Kasumi-1 (cell line): ENCODE measurements at regions not wholly inside any gene's neighbourhood (a gene's known extent, or its start where the extent isn't known, plus 50 kb on each side); places are given as distances from the start of the nearest gene placed in this dataset.

Experiments used
- DNase-seq, 2 experiments: peaks; one replicate each; lab custom pipeline; 2025; lab: John Stamatoyannopoulos, UW

DNA sequence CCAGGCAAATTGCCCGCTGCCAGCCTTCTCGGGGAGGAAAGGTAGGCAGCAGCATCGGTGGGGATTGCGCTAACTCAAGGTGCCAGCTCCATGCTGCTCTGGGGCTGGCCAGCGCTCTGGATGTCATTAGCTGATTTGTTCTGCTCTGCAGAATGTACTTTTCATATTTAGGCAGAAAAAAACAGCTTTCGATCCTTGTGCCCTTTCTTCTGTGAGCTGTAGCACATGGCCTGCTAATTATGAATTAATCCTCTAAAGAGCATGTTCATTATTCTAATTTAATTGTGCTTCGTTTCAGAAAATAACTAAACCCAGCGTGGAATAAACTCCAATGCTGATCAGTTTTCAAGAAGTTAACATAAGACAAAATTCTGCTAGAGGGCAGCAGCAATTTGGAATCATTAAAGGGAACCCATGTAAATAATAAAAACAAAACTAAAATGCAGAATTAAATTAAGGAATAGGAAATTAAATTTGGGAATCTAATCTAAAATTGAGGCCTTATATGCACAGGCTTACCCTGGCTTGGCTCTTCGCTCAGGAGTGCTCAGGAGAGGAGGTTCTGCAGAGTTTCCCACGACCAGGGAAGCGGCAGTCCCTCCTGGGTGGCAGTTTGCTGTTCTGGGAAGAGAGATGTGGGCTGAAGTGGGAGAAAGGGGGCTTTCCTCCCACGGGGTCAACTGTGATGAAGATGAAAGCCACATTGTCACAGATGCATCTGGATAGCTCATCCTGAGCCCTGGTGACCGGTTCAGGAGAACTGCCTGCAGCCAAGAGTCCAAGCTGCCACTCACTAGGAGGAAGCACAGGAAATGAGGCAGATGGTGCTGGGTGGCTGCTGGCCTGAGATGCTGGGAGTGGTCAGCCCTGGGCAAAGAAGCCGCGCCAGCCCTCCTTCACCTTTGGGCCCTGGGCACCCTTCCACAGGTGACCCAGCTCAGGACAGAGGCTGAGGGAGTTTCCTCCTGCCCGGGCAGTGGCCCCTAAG lies 93.2 kb upstream of the PKDCC start:
- no peak for DNase-seq

DNA sequence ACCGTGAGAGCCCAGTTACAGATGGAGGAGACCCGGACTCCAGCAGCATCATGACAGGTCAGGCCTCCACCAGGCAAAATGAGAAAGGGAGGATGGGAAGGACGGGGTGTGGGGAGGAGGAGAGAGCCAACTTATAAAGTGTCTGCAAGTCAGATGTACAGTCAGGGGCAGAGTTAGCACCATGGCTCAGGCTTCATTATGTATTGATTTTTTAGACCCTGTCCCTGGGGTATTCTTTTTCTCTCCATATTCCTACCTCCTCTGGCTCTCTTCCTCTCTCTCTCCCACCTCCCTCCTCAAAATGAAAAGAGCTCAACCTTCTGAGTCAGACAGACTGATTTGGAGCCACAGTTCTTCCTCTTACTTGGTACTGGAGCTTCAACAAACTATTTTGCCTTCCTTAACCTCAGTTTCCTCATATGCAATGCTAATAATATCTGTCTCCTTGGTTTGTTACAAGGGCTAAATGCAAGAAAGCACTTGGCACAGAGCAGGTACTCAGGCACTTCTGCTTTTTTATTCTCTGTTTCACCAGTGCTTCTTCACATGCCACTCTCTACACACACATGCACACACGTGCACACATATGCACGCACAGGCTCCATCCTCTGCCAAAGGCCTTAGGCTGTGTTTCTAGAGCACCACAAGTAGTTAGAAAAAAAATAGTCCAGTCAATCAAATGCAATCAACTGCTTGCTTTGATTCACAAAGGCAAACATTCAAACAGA lies 92.3 kb upstream of the PKDCC start:
- peak; percentile 6 to 34 for DNase-seq

DNA sequence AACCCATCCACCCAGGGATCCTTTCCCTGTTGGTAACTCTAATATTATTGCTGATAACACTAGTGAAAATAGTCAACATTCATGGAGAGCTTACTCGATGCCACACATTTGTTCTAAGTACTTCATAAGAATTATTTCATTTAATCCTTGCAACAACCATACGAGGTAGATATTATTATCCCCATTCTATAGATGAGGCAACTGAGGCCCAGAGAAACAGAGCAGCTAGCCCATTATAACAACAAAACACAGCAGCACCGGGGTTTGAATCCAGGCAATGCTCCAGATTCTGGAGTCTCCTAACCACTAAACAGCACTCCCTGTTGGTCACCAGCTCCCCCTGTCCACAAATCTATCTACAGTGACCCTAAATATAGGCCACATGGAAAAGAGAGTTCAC lies 90.4 kb upstream of the PKDCC start:
- DNase-seq: no peak

DNA sequence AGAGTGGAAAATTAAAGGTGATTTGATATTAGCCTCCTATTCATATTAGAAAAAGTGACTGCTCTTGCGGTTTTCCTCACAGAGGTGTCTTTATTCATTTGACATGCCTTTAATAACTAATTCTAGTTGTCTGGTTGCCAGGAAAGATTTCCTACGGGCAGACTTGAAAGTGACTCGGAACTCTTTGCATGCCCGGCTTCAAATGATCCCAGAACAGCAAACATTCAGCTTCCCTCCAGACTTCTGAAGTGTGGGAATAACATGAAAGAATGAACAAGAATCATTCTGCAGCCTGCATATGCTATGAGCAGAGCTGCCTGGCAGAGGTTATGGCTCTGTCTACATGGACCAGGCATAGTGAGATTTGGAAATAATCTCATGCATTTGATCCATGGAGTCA lies 89.6 kb upstream of the PKDCC start:
- DNase-seq: no peak

DNA sequence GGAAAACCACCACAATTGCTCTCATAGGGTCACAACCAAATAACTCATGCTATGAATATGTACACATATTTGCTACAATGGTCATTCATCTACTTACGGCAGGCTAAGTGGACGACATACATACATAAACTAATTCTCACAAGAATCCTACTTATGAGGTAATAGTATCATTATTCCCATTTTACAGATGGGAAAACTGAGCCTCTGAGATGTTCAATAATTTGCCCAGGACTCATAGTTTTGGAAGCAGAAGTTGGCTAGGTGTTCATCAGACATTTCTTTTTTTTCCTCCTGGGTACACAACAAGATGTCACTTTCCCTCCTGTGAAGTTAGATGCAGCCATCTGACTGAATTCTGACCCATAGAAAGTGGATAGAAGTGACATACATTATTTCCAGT lies 89.0 kb upstream of the PKDCC start:
- no peak for DNase-seq

DNA sequence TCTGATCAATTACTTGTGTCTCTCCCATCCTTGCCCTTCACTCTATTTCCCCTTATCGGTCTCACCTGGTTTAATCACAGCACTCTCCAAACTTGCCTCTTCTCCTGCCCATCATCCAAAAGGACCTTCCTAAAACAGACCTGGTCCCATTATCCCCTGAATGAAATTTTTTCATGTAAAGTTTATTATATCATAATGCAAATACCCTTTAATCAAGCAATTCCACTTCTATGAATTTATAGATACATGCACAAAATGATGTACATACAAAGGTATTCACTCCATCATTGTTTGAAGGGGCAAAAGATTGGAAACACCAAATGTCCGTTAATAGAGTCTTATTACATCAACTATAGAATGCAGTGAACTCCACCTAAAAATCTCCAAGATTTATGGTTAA lies 88.1 kb upstream of the PKDCC start:
- no peak for DNase-seq

DNA sequence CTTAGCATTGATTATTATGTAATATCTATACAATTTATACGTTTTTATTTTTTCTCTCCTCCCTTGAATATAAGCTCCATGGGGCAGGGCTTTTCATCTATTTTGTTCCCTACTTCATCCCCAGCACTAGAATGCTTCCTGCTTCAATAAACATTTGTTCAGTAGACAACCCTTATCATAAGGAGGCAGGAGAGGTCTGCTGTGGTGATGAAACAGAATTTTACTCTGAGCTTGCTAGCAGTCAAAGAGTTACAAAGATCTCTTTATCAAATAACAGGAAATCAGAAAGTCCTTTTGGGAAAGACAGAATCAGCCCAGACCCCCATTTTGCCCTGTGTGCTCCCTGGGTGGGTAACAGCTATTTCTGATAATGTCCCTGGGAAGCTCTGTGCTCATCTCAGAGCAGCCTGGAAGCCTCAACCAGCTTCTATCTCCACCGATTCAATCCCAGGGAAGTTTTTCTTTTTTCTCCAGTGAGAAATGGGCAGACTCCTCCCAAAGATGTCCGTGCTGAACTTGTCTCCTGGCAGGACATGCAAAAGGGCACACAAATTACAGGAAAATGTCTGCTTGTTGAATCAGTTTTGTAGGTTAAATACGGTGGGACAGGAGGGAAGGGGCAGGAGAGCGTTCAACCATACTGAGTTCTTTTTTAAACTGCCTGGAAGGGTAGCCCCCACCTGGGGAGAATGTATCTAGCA lies 84.7 kb upstream of the PKDCC start:
- no peak for DNase-seq

DNA sequence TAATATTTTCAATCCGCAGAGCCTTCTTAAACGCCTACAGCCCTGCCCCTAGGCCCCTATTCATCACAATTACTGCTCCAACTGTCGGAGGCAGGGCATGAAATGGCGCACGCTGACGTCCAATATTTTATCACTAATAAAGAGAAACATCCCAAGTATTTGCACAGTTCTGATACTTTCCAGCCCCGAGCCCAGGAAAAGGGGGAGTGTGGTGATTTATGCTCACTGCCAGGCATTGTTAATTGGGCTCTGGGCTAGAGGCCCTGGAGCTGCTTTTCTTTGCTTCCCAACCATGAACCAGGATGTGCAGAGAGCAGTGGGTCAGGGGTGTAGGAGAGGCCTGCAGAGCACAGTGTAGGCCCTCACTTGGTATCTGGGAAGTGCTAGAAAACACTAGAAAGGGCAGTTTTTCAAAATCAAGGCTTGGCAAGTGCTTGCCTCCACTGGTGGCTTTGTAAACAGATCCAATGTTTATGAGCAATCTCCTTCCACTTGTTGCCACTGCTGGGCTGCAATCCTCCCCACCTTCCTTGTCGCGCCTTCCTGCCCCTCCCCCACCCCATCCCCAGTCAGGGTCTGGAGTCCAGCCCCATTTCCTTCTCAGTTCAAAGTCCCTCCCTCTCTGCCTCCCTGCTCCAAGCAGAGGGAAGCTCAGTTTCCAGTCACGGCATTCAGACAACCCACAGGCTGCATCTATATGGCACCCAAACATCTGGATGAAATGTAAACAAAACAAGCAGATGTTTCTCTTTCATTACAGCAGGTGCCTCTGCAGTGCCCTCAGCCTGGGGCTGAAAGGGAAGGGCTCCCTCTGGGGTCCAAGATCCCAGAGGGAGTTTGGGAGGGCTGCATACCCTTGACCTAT lies 83.9 kb upstream of the PKDCC start:
- DNase-seq: no peak

DNA sequence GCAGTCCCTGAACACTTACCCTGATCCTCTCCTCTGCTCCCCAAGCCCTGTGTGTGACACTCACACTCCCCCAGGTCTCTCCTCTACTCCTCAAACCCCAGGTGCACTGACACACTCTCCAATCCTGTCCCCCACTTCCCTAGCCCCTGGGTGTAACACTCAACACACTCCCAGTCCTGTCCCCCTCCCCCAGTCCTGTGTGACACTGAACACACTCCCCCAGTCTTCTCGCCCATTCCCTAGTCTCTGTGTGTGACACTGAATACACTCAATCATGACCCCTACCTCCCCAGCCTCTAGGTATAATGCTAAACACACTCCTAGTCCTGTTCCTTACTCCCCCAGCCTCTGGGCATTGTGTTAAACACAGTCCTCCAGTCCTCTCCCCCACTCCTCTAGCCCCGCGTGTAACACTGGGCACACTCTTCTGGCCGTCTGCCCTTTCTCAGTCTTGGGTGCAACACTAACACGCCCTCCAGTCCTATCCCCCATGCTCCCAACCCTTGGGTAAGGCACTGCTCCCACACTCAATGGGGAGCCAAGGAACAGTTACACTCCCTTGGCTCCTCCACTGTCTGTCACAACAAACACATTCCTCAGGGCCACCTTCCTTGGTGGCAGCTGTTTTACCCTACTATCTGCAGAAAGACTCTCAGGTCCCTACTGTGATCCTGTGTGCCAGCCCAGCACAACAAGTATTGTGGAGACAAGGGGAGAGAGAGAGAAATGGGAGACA lies 82.5 kb upstream of the PKDCC start:
- DNase-seq: no peak

DNA sequence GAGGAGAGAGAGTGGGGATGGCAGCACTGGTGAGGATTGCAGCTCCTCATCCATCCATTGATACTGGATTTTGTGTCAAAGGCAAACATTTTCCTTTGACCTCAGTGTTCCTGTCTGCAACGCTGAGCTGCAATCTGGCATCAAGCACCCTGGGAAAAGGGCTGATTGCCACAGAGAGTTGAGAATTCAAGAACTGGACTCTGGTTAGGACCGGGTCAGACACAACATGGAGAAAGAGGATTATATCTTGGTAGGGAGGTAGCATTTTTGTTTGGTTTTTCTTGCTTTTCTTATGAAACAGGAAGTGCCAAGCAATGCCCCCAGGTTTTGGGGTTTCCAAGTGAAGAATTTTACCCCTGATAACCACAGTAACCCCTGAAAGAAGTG lies 81.9 kb upstream of the PKDCC start:
- DNase-seq: no peak

DNA sequence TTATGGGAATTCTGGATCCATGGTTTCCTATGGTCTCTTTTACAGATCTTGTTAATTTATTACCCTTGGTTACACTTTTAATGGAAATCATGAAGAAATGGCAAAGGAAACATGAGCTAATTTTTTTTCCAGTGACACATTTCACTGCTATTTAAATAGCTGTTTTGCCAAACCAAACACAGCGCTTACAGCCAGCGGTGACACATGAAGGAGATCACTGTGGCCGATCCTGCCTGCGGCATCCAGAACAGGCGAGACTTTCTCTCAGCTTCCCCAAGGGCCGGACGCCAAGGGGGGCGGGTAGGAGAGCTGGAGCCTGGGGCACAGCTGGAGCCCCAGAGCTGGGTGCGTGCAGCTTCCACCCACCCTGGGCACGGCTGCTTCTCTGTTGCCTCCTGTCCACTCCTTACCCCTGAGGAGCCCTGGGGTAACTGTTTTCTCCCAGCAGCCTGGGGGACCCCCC lies 81.4 kb upstream of the PKDCC start:
- no peak for DNase-seq

DNA sequence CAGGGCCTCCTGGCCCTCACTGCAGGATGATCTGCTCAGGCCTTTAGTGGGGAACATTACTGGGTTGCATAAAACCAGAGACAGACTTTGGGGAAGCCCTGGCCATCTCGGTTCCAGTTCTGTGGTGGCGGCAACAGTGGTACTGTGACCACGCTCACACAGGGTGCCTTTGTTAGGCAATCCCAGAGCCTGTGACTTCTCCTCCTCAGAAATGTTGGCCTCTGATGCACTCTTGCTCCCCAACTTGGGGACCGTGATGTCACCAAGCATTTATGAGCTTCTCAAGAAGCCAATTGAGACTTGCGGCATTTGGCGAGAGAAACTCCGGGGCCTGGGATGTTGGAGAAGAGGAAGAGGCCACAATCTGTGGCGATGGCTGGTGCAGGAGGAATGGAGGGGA lies 80.9 kb upstream of the PKDCC start:
- no peak for DNase-seq

DNA sequence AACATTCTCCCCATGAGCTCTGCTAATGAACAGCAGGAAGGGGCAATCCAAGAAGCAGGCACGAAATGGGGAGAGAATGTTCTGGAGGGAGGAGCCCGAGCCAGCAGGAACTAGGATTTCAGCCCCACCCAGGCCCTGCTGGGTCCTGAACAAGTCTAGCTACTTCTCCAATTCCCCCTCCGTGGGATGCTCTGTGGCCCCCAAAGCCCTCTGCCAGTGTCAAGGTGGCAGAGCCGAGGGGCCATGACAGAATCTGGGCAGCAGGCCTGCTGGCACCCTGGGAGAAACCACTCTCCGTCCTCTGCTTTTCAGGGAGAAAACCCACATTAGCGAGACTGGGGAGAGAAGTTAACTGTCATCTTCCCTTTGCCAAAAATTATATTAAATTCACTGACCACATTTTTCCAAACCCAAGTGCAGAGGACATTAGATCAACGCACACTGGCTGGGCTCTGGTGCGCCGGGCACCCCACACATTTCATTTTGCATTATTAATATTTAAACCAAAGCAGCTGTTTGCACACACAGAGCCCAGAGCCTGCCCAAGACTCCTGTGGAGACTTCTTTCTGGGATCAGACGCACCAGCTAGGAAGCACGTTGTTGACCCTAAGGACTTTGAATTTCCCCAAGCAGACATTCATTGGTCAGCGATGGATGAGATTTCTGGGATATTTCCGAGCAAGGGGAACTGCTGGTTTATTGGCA lies 80.2 kb upstream of the PKDCC start:
- DNase-seq: no peak

DNA sequence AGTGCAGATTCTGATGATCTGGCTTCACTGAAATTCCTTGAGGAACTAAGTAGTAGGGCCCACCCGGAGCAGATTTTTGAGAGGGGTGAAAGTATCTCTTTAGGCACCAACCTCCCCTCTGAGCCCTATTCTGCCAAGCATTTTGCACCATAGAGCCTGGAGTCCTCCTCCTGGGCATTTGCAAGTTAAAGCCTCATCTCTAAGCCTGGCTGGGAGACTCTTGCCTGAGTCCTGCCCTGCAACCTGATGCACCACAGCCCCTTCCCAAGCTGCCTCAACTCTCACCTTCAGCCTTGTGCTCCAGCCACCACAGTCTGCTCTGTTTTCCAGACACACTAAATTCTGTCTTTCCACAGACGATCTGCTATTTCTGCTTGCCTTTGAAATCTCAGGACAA lies 79.6 kb upstream of the PKDCC start:
- no peak for DNase-seq

DNA sequence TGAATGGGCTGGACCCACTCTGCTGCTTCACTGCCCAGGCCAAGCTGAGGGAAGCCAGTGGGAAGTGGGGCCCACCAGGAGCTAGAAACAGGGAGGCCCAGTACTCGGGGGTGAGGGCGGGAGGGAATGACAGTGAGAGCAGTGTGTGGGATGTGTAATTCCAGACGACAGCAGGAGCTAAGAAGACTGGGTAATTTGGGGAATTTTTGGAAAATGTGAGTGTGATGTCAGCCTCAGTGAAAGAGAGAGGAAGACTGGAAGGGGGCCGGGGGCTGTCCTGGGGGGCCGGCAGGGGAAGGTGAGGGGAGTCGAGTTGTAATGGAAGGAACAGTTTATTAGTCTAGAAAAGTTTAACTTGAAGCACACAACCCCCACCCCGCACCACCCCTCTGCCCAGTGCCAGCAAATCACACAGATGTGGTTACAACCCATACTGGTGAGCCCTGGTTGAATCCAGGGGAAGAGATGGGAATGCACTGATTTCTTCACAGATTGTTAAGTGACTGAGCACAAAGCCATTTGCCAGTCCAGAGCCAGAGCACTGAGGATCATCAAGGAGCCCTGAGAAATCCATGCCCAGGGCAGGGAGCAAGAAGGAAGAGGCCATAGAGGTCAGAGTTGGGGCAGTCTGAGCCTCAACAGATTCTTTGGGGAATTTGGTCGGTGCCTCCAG lies 76.7 kb upstream of the PKDCC start:
- DNase-seq: no peak

DNA sequence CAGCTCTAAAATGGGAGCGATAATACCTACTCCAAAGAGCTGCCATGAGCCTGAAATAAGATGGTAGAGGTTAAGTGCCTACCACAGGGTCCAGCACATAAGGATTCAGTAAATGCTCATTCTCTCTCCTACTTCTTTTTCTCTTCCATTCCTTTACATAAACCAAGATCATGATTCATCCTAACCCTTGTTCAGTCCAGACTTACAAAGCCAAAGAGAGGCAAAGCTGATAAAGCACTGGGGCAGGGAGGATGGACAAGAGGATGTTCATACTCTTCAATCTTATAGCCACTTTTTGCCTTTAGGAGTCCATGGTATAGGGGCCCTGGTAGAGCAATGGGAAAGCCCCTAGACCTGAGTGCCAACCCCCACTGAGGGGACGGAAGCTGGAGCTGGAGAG lies 75.6 kb upstream of the PKDCC start:
- no peak for DNase-seq

DNA sequence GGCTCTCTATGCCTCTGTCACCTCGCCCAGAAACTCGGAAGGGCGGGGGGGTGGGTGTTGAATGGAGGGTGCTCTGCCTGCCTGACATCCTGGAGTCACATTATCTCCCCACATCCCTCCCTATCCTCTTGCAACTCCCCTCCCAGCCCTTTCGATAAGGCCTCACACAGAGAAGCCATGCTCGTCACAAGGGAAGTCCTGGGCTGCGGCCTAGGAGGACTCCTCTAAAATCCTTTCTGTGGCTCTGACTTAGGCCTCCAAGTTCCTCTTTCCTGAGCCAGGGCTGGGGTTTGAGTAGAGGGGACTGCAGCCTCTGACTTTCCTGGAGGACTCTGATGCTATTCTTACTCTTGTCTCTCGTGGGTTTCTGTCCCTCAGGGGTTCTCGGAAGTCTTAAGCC lies 75.0 kb upstream of the PKDCC start:
- DNase-seq: peak; percentile 86 to 91

DNA sequence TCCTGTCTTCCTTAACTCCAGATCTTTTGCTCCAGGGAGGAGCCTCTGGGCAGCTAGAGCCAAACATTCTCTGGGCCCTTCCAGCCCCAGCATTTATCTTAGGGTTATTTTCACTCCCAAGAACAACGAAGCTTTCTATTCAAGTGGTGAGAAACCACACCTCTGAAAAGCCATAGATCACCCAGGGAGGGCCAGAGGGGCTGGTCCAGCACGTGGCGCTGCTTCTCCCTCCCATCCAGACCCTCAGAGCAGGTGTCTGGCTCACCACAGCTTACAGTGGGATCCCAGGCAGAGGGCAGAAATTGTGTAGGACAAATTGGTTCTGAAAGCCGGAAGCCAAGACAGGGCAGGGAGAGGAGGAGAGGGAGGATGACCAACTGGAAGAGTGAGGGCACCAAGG lies 74.0 kb upstream of the PKDCC start:
- no peak for DNase-seq

DNA sequence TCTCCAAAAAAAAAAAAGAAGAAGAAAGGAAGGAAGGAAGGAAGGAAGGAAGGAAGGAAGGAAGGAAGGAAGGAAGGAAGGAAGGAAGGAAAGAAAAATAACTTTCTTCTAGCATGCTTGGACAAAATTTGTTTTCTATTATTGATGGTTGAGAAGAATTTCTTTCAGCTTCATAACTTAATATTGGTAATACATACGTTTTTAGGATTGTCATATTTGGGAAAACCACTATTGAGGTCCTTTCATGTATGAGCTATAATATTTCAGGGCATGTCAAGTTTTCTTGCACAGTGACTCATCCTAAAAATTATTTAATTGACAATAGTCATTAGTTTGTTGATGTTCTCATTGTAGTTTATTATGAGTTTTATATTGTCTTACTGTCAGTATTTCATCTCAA lies 66.4 kb upstream of the PKDCC start:
- DNase-seq: no peak
